B cell (primary cell): ENCODE measurements at regions not wholly inside any gene's neighbourhood (a gene's known extent, or its start where the extent isn't known, plus 50 kb on each side); places are given as distances from the start of the nearest gene placed in this dataset.

ENCODE experiments used
- CTCF ChIP-seq: fragments of 200-600 bp; IDR thresholded peaks from one replicate; pipeline ENCODE4 v1.8.0; 2022; ENCODE audit warnings: antibody characterized with exemption, mild to moderate bottlenecking
- EZH2 ChIP-seq: IDR thresholded peaks from 2 replicates; pipeline ENCODE4 v1.6.1; 2012; ENCODE audit warnings: borderline replicate concordance, low read depth, mild to moderate bottlenecking, moderate library complexity, low read length; ENCODE audit not compliant: insufficient read depth, poor library complexity, severe bottlenecking

- TF ChIP-seq CTCF (no peak), EZH2 (no peak)
Observed at GRCh38 chr2:74053959-74054715, 69.4 kb downstream of the TET3 start.
